ENCODE measurements at regions not wholly inside any gene's neighbourhood (a gene's known extent, or its start where the extent isn't known, plus 50 kb on each side); places are given as distances from the start of the nearest gene placed in this dataset.

GRCh38 chr20:22776369-22776768 is 192.0 kb upstream of the FOXA2 start:
- in situ Hi-C loops (cut with HindIII; ENCODE audit: extremely low pct_ligation_motif_present, low pct_unique_long_range_greater_than_20kb) (no loop called here), intact Hi-C loops (cut with micrococcal nuclease; ENCODE audit: unreplicated experiment) (no loop called here)
- ATAC-seq (no peak), FAIRE-seq (no peak), DNase-seq (ENCODE audit: low spot score) (no peak)
- TF ChIP-seq ZNF331 (CRISPR knock-in tag; IDR thresholded peaks at IDR 0.05) (no peak), NCOA1 (CRISPR knock-in tag; IDR thresholded peaks at IDR 0.05) (no peak), ZNF7 (CRISPR knock-in tag; IDR thresholded peaks at IDR 0.05) (no peak), ZNF572 (CRISPR knock-in tag; IDR thresholded peaks at IDR 0.05) (no peak)
- Histone ChIP-seq H3K79me2 (ENCODE audit: insufficient read depth, low read length) (no peaks in the 10 kb centered on the region), H3K4me2 (ENCODE audit: low read depth, low read length) (no peak overlapping the region), H3K27ac (ENCODE audit: extremely low read length, insufficient read depth, low read length) (no peak overlapping the region), H3K4me1 (ENCODE audit: insufficient read depth, low read length) (no peaks in the 10 kb centered on the region), H3K9ac (ENCODE audit: insufficient read depth, low read depth, low read length) (no peak overlapping the region), H3K36me3 (replicated peaks in 1 of 2; ENCODE audit: control insufficient read depth in 1 of 2, insufficient read depth in 2 of 2, low read length in 2 of 2) (no peaks in the 10 kb centered on the region), H2AFZ (ENCODE audit: low read length) (no peak overlapping the region), H3K9me3 (ENCODE audit: low read length) (no peaks in the 10 kb centered on the region), H3K4me3 (replicated peaks in 1 of 3; ENCODE audit: insufficient read depth in 1 of 3, low read depth in 2 of 3, low read length in 3 of 3) (no peak overlapping the region), H4K20me1 (ENCODE audit: insufficient read depth, low read length) (no peaks in the 10 kb centered on the region), H3K27me3 (ENCODE audit: control insufficient read depth in 1 of 2, insufficient read depth in 2 of 2, low read length in 2 of 2) (peaks cover 0 to 2% of the 10 kb centered on the region in 2 experiments; a peak in 2 of 5 replicates)
- 3% methylated on average over 3 of the region's 3 CpGs for whole genome bisulfite sequencing (ENCODE audit: low lambda C conversion rate)
- CTCF ChIA-PET (ENCODE audit: low intra/inter-chr PET ratio, low total read pairs), result no interaction called here
- BruUV-seq (replicated peaks), result no TSS peak
- POLR2A ChIA-PET, result no interaction called here

DNA sequence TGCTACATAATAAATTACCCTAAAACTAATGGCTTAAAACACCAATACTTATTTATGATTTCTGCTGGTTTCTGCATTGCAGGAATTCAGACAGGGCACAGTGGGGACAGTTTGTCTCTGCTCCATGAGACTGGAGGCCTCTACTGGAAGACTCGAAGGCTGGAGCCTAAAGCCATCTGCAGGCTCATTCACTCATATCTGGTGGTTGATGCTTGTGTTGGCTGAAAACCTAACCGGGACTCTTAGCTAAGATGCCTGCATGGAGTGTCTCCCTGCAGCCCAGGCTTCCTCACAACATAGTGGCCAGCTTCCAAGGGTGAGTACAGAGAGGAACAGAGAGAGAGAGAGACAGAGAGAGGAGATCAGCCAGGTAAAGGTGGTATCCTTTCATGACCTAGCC is 195.5 kb upstream of the FOXA2 start:
- no TSS peak for BruUV-seq (replicated peaks)
- POLR2A ChIA-PET, result no interaction called here

More for the DNA sequence above, 195.5 kb upstream of the FOXA2 start:
- intact Hi-C loops (cut with micrococcal nuclease; ENCODE audit: unreplicated experiment), result no loop called here
- Histone ChIP-seq H3K27ac (ENCODE audit: extremely low read length, insufficient read depth, low read length) (no peak overlapping the region), H3K36me3 (replicated peaks in 1 of 2; ENCODE audit: control insufficient read depth in 1 of 2, insufficient read depth in 2 of 2, low read length in 2 of 2) (no peaks in the 10 kb centered on the region), H3K4me2 (ENCODE audit: low read depth, low read length) (no peak overlapping the region), H3K9me3 (ENCODE audit: low read length) (no peaks in the 10 kb centered on the region), H4K20me1 (ENCODE audit: insufficient read depth, low read length) (no peaks in the 10 kb centered on the region), H3K4me1 (ENCODE audit: insufficient read depth, low read length) (no peaks in the 10 kb centered on the region), H3K4me3 (replicated peaks in 1 of 3; ENCODE audit: insufficient read depth in 1 of 3, low read depth in 2 of 3, low read length in 3 of 3) (no peak overlapping the region), H2AFZ (ENCODE audit: low read length) (no peak overlapping the region), H3K79me2 (ENCODE audit: insufficient read depth, low read length) (no peaks in the 10 kb centered on the region), H3K9ac (ENCODE audit: insufficient read depth, low read depth, low read length) (no peak overlapping the region), H3K27me3 (ENCODE audit: control insufficient read depth in 1 of 2, insufficient read depth in 2 of 2, low read length in 2 of 2) (no peaks in the 10 kb centered on the region)
- FAIRE-seq, result no peak
- in situ Hi-C loops (cut with HindIII; ENCODE audit: extremely low pct_ligation_motif_present, low pct_unique_long_range_greater_than_20kb), result no loop called here
- TF ChIP-seq FOSL2 (CRISPR knock-in tag; IDR thresholded peaks at IDR 0.05) (no peak), ZNF703 (CRISPR knock-in tag; IDR thresholded peaks at IDR 0.05; ENCODE audit: borderline replicate concordance) (no peak), HOXA7 (CRISPR knock-in tag; IDR thresholded peaks at IDR 0.05) (no peak), POLR2A (IDR thresholded peaks at IDR 0.05; ENCODE audit: insufficient read depth in 1 of 2, low read depth in 2 of 2, low read length in 2 of 2) (no peak), ISX (CRISPR knock-in tag; conservative IDR thresholded peaks at IDR 0.05) (no peak), KAT8 (CRISPR knock-in tag; IDR thresholded peaks at IDR 0.05) (no peak), SALL2 (CRISPR knock-in tag; IDR thresholded peaks at IDR 0.05) (no peak), XRCC5 (optimal IDR thresholded peaks at IDR 0.05; ENCODE audit: low read length) (no peak)
- TF ChIP-seq, protein P1, sequence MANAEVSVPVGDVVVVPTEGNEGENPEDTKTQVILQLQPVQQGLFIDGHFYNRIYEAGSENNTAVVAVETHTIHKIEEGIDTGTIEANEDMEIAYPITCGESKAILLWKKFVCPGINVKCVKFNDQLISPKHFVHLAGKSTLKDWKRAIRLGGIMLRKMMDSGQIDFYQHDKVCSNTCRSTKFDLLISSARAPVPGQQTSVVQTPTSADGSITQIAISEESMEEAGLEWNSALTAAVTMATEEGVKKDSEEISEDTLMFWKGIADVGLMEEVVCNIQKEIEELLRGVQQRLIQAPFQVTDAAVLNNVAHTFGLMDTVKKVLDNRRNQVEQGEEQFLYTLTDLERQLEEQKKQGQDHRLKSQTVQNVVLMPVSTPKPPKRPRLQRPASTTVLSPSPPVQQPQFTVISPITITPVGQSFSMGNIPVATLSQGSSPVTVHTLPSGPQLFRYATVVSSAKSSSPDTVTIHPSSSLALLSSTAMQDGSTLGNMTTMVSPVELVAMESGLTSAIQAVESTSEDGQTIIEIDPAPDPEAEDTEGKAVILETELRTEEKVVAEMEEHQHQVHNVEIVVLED (CRISPR knock-in tag; IDR thresholded peaks at IDR 0.05; ENCODE audit: borderline replicate concordance), result no peak
- TF ChIP-seq, protein P2, sequence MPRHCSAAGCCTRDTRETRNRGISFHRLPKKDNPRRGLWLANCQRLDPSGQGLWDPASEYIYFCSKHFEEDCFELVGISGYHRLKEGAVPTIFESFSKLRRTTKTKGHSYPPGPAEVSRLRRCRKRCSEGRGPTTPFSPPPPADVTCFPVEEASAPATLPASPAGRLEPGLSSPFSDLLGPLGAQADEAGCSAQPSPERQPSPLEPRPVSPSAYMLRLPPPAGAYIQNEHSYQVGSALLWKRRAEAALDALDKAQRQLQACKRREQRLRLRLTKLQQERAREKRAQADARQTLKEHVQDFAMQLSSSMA (CRISPR knock-in tag; IDR thresholded peaks at IDR 0.05), result no peak
- CTCF ChIA-PET (ENCODE audit: low intra/inter-chr PET ratio, low total read pairs), result no interaction called here
- DNase-seq (ENCODE audit: low spot score), result no peak
- 0% methylated on average over 2 of the region's 2 CpGs for WGBS (ENCODE audit: low lambda C conversion rate)
- ATAC-seq, result no peak

Data from HepG2 (cell line).